ENCODE measurements at regions not wholly inside any gene's neighbourhood (a gene's known extent, or its start where the extent isn't known, plus 50 kb on each side); places are given as distances from the start of the nearest gene placed in this dataset.

GRCh38 chr13:64459778-64460177 lies 2770.4 kb downstream of the PCDH9 start:
- DNase-seq (ENCODE audit: low read depth, low spot score), result no peak

GRCh38 chr13:64457976-64458375 lies 2772.2 kb downstream of the PCDH9 start:
- no peak for DNase-seq (ENCODE audit: low read depth, low spot score)

- no peak for DNase-seq (ENCODE audit: low read depth, low spot score)
These were observed 2775.0 kb downstream of the PCDH9 start for GRCh38 chr13:64455124-64455523.

- no peak for DNase-seq (ENCODE audit: low read depth, low spot score)
These were observed 2776.3 kb downstream of the PCDH9 start for GRCh38 chr13:64453831-64454230.

DNA sequence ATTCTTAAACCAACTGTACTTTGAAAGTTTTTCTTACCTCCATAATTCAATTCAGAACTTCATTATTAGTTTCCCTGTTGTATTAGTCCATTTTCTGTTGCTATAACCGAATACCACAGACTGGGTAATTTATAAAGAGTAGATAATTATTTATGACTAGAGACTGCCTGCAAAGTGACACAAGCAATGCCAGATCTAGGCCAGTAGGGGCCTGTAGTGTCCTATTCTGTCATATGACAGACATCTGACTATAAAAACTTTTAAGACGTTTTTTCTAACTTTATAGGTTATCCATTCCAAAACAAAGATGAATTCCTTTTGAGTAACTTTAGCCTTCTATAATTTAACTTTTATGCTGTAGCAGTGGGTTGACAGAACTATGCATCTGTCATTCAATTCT lies 2783.8 kb downstream of the PCDH9 start:
- no peak for DNase-seq (ENCODE audit: low read depth, low spot score)

DNA sequence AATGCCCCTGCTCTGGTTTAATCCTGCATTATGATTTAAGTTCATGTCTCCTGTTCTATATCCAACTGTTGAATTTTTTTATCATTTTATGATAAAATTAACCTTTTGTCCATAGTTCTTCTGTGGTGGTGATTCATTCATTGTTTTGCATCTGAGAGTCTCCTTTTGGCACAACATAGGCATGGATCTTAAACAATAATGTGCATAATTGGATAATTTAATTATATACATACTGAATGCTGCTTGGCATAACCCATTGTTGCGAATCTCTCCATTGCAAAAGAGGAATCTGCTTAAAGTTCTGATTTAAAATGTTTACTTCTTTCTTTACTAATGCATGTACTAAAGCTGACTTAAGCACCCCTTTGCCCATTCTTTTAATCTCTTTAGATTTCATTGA lies 2788.4 kb downstream of the PCDH9 start:
- no peak for DNase-seq (ENCODE audit: low read depth, low spot score)

GRCh38 chr13:64438084-64438483 lies 2792.1 kb downstream of the PCDH9 start:
- no peak for DNase-seq (ENCODE audit: low read depth, low spot score)

DNA sequence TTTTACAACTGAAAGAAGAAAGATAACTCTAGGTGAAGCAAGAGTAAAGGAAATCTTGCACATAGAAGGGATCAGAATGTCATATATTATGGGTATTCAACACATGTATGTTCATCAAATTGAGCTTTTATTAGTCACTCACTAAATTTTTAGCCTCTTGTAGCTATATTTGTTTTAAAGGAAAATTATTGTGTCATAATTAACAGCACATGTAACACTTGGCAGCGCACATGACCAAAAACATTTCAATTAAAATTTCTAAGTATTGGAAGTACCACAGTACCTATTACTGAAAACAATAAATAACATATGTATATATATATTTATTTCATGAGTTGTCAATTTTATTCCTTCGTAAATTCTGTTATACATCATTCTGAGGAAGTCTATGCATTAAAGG lies 2800.4 kb downstream of the PCDH9 start:
- DNase-seq (ENCODE audit: low read depth, low spot score), result no peak

DNA sequence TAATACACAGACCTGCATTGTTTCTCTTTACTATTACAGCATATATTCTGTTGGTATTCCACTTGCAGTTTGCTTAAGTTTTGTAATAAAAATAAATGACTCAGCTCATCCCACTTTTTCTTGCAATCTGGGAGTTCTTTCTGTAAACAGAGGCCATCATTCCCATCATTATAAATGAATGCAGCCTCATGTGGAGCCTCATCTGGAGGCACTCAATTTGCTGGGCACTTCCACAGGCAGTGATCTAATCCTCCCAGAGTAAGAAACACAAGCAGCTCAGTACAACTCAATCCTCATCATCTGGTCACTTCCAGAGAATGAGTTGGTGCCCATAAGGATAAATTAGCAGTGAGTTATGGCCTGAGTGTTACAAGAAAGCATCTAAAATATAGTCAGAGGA lies 2801.9 kb downstream of the PCDH9 start:
- DNase-seq (ENCODE audit: low read depth, low spot score), result no peak

DNA sequence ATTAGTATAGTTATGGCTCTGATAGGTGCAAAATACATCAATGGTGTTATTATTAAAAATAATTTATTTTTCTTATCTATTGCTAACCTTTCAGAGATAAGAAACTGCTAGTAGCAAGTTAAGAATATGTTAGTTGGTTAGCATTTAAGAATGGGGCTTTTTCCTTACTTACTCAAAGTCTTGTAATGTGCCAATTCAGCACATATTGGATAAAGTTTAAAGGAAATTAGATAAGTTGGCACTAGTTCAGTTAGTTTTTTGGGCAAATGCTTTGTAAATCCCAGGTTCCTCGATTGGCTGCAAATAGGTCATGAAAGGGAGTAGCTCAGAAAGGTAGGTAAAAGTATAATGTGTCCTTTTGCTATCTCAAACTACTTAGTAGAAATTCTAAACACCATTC lies 2806.7 kb downstream of the PCDH9 start:
- no peak for DNase-seq (ENCODE audit: low read depth, low spot score)

- no peak for DNase-seq (ENCODE audit: low read depth, low spot score)
These were observed 2810.0 kb downstream of the PCDH9 start for GRCh38 chr13:64420181-64420580.

DNA sequence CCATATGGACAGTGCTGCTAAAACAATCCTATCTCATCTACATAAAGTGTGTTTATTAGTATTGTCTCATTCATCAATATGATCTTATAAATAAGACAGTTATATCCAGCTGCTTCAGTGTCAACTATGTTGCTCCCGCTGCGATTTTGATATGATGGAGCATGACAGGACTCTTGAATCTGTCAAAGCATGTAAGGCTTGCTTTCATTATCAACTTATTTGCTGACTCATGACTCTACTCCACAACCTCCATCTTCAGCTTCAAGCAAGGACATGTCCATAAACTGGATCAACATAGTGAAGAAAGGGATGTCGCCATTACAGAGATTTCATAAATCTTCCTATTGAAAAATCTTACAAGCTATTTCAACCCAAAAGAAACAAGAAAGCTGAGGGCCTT lies 2812.6 kb downstream of the PCDH9 start:
- DNase-seq (ENCODE audit: low read depth, low spot score), result no peak

GRCh38 chr13:64414381-64414780 lies 2815.8 kb downstream of the PCDH9 start:
- DNase-seq (ENCODE audit: low read depth, low spot score), result no peak

GRCh38 chr13:64413529-64413928 lies 2816.6 kb downstream of the PCDH9 start:
- no peak for DNase-seq (ENCODE audit: low read depth, low spot score)

DNA sequence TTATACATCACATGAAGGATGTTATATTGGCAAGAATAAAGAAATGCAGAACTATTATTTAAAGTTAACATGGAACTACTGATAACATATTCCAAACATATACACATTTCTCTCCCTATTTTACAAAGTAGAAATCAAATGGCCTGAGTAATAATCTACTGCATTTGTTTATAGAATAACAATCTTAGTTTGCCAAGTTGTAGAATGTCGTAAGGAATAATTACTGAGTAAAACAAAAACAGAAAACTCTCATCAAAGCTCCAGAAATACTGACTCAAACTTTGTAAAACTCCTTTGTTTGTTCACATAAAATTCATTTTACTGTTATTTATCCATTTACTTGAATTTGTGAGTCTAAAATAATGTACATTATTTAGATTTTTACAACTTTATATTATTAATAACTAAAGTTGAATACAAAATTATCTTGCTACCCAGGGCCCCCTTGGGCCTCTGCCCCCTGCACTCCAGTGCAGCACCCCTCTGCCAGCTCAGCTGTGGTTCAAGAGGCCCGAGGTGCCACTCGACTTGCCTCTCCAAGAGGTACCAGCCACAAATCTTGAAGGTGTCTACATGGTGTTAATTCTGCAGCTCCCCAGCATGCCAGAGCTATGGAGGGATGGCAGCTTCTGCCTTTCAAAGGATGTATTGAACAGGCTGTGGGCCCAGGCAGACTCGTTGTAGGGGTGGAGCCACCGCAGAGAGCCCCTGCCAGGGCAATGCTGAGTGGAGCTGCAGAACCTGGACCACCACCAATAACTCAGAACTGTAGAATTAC lies 2819.7 kb downstream of the PCDH9 start:
- DNase-seq (ENCODE audit: low read depth, low spot score), result no peak

DNA sequence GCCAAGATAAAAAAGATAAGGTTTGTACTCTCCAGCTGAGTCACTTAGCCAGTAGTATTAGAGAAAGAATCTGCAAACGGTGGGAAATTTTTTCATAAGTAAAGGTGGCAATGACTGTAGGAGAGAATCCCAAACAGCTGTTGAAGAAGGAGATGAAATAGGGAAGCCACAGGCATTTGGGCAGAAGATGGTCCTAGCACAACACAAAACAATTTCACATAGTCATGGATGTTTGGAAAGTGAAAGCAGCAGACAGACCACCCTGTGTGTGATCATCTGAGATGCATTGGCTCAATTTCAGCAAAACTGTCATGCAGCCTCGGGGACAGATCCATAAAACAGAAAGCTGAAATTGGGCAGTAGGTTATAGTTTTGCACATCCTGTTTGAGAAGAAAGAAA lies 2832.4 kb downstream of the PCDH9 start:
- DNase-seq (ENCODE audit: low read depth, low spot score), result no peak

DNA sequence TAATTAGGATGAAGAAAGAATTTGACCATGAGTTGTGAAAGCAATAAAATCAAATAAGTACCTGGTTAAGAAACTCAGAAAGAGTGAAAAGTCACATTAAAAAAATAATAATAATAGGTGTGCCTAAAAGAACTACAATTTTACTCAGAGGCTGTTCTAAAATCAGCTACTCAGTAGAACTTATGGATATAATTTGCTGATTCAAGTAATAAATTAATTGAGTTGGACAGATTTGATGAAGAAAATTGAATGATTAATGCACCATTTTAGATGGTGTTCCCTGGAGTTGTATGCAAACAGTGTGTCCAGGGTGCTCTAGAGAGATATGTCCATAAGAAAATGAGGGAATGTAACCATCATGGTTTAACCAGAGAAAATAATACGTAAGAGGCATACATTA lies 2852.5 kb downstream of the PCDH9 start:
- DNase-seq (ENCODE audit: low read depth, low spot score), result no peak

- DNase-seq (ENCODE audit: low read depth, low spot score), result no peak
These were observed 2858.7 kb downstream of the PCDH9 start for GRCh38 chr13:64371461-64371860.

- DNase-seq (ENCODE audit: low read depth, low spot score), result no peak
These were observed 2859.1 kb downstream of the PCDH9 start for GRCh38 chr13:64371045-64371444.

DNA sequence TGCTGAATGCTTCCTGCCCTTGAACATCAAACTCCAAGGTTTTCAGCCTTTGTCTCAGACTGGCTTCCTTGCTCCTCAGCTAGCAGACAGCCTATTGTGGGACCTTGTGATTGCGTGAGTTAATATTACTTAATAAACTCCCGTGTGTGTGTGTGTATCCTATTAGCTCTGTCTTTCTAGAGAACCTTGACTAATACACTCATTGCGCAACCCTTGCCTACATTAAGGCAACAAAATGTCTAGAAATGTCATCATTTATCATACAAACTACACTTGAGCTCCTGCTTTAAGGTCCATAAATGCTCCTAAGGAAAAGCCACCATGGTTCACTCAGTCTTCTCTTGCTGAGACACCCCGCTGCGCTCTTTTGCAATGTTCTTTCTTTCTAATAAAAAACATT lies 2861.0 kb downstream of the PCDH9 start:
- no peak for DNase-seq (ENCODE audit: low read depth, low spot score)

DNA sequence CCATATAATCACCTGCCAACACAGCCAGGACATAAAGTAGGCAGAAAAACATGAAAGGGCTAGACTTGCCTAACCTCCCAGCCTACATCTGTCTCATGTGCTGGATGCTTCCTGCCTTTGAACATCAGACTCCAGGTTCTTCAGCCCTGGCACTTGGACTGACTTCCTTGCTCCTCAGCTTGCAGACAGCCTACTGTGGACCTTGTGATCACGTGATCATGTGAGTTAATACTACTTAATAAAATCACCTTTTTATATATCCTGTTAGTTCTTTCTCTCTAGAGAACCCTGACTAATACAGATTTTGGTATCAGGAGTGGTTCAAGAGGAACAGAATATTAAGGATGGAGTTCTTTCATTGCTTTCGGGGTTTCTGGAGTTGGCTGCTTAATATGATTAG lies 2867.6 kb downstream of the PCDH9 start:
- DNase-seq (ENCODE audit: low read depth, low spot score), result no peak

DNA sequence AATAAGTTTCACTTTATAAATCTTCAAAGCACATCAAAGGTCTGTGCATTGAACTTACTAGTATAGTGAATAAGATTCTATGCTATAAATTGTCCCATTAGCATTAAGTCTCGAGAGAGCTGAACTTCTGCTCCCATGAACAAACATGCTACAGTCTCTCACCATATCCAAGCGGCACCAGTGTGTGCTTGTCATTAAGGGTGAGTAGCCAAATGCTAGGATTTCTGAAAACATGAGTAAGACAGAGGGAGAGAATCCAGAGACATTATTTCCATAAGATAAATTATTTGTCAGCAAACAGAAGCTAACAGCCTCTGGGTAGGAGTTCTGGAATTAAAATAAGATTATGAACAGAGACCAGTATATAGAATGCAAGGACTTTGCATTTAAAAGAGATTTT lies 2882.5 kb downstream of the PCDH9 start:
- no peak for DNase-seq (ENCODE audit: low read depth, low spot score)

DNA sequence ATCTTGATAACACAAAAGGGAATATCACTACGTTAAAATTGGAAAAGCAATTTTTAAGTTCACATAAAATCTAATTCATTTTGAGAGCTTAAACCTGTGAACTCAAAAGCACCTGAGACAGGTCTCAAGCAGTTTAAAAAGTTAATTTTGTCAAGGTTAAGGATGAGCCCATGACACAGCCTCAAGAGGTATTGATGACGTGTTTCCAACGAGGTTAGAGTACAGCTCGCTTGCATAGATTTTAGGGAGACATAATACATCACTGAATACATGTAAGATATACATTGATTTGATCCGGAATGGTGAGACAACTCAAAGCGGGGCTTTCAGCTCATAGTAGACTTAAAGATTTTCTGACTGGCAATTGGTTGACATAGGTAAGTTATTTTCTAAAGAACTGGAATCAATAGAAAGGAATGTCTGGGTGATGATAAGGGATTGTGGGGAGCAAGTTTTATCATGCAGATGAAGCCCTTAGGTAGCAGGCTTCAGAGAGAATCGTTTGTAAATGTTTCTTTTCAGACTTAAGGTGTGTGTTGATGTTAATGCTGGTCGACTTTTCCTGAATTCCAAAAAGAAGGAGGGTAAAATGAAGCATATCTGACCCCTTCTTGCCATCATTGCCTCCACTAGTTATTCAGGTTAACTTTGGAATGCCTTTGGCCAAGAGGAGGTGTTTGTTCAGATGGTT lies 2890.6 kb downstream of the PCDH9 start:
- no peak for DNase-seq (ENCODE audit: low read depth, low spot score)
